K562 (cell line): ENCODE measurements at regions not wholly inside any gene's neighbourhood (a gene's known extent, or its start where the extent isn't known, plus 50 kb on each side); places are given as distances from the start of the nearest gene placed in this dataset.

Experiments
- ATAC-seq: fragments of 200-7000 bp; cut with Tn5 transposase; 3 replicates; pipeline ENCODE4 v1.9.1; 2020; ENCODE audit warnings: moderate library complexity
- BruUV-seq: library from RNA; stranded (reverse); fragments of 400-500 nt; replicated peaks from 2 replicates; lab custom pipeline; 2021; lab: Mats Ljungman, UMichigan
- CTCF ChIA-PET: fragments of 300-600 bp; formaldehyde crosslinking; extraction: SDS; loops from one replicate; lab custom pipeline; 2021; ENCODE audit warnings: low intra/inter-chr PET ratio; lab: Yijun Ruan, JAX
- POLR2A ChIA-PET: fragments of 300-600, 350-650 bp; sonication (Branson Sonifier 250); formaldehyde crosslinking; extraction: SDS; loops from one replicate; lab custom pipeline; 2021; ENCODE audit warnings: antibody characterized with exemption, inconsistent platforms; lab: Yijun Ruan, JAX
- DNase-seq, 4 experiments: peaks; one replicate each; pipeline versions ENCODE4 v3.0.0 to v3.0.0-alpha.2; 2011 to 2018; ENCODE audit warnings: low spot score in 3 of 4, mixed read lengths in 3 of 4; ENCODE audit errors: extremely low read depth in 1 of 4
- FAIRE-seq: peaks from 2 replicates; lab custom pipeline; 2011; peaks lifted over from hg19 to GRCh38; lab: Jason Lieb, UNC
- H2AFZ ChIP-seq: 2 replicates; pipeline ENCODE4 v1.6.0; 2011; ENCODE audit warnings: low read depth, low read length, control low read depth, inconsistent platforms
- H3K27ac ChIP-seq: fragments of 200-600 bp; 3 replicates; pipeline ENCODE4 v1.8.0; 2011; ENCODE audit warnings: low read depth, mild to moderate bottlenecking, control low read depth, inconsistent platforms, low read length, moderate library complexity, mixed read lengths; ENCODE audit errors: extremely low read depth
- H3K27me3 ChIP-seq, 2 experiments: fragments of 300-600 bp in 1 of 2; 2 replicates in 1 of 2; 3 replicates in 1 of 2; pipeline versions ENCODE4 v1.6.0 to v1.8.0; 2011; ENCODE audit warnings: inconsistent platforms in 2 of 2, low read length in 2 of 2, mild to moderate bottlenecking in 1 of 2, mixed read lengths in 1 of 2, moderate library complexity in 1 of 2; ENCODE audit not compliant: control insufficient read depth in 2 of 2, insufficient read depth in 2 of 2
- H3K36me3 ChIP-seq: fragments of 300-600 bp; 3 replicates; pipeline ENCODE4 v1.8.0; 2011; ENCODE audit warnings: mild to moderate bottlenecking, low read length, inconsistent platforms; ENCODE audit not compliant: control insufficient read depth, insufficient read depth
- H3K4me1 ChIP-seq, 2 experiments: fragments of 200-600 bp in 1 of 2; replicated peaks in 1 of 2; 2 replicates in 1 of 2; 3 replicates in 1 of 2; pipeline versions ENCODE4 v1.5.1 to v1.8.0; 2011; ENCODE audit warnings: inconsistent platforms in 2 of 2, low read length in 2 of 2, mild to moderate bottlenecking in 1 of 2, mixed read lengths in 1 of 2, moderate library complexity in 1 of 2; ENCODE audit not compliant: control insufficient read depth in 2 of 2, insufficient read depth in 2 of 2
- H3K4me2 ChIP-seq: 2 replicates; pipeline ENCODE4 v1.6.1; 2011; ENCODE audit warnings: low read length, control low read depth, inconsistent platforms, mixed read lengths; ENCODE audit not compliant: insufficient read depth
- H3K4me3 ChIP-seq: fragments of 200-600 bp; sonication (generic), shearing (Covaris generic); 2 replicates; pipeline ENCODE4 v1.5.1; 2016; ENCODE audit warnings: control low read depth, inconsistent platforms
- H3K79me2 ChIP-seq: fragments of 200-600 bp; 3 replicates; pipeline ENCODE4 v1.8.0; 2011; ENCODE audit warnings: low read length, inconsistent platforms; ENCODE audit not compliant: control insufficient read depth, insufficient read depth
- H3K9ac ChIP-seq, 2 experiments: 2 replicates each; pipeline versions ENCODE4 v1.6.0 to v1.6.1; 2011; ENCODE audit warnings: low read depth in 2 of 2, low read length in 2 of 2, control low read depth in 1 of 2, inconsistent platforms in 1 of 2, mild to moderate bottlenecking in 1 of 2, mixed read lengths in 1 of 2; ENCODE audit not compliant: insufficient read depth in 1 of 2
- H3K9me1 ChIP-seq: one replicate; pipeline ENCODE4 v1.6.0; 2011; ENCODE audit warnings: inconsistent platforms, mild to moderate bottlenecking, low read length, moderate library complexity; ENCODE audit not compliant: control insufficient read depth, insufficient read depth
- H3K9me3 ChIP-seq: replicated peaks from 2 replicates; pipeline ENCODE4 v1.5.1; 2011; ENCODE audit warnings: low read depth, low read length, inconsistent platforms; ENCODE audit not compliant: control insufficient read depth, insufficient read depth
- H4K20me1 ChIP-seq: replicated peaks from 2 replicates; pipeline ENCODE4 v1.6.1; 2011; ENCODE audit warnings: low read length, inconsistent platforms, mixed read lengths; ENCODE audit not compliant: control insufficient read depth, insufficient read depth
- BHLHE40 ChIP-seq: IDR thresholded peaks from 2 replicates; pipeline ENCODE4 v1.6.1; 2011; ENCODE audit warnings: low read length, improper control_type of control experiment
- CHD1 ChIP-seq: fragments of 200-600 bp; sonication (generic); IDR thresholded peaks from one replicate; pipeline ENCODE4 v1.6.1; 2012; ENCODE audit warnings: mild to moderate bottlenecking, moderate library complexity, low read length, inconsistent platforms
- CREB1 ChIP-seq, 2 experiments: sonication (generic) in 1 of 2; formaldehyde crosslinking in 1 of 2; IDR thresholded peaks; 2 replicates each; pipeline versions ENCODE4 v1.6.1 to v1.8.0; 2012 to 2022; ENCODE audit warnings: inconsistent platforms in 1 of 2, mild to moderate bottlenecking in 1 of 2, missing genetic modification reagents in 1 of 2, moderate library complexity in 1 of 2
- FOXA3 ChIP-seq, 2 experiments: fragments of 450-650 bp in 1 of 2; sonication (generic) in 1 of 2; formaldehyde crosslinking; IDR thresholded peaks in 1 of 2; conservative IDR thresholded peaks in 1 of 2; 2 replicates each; pipeline versions ENCODE4 v1.4.0 to v1.8.0; 2020 to 2022; ENCODE audit warnings: mild to moderate bottlenecking in 2 of 2, missing genetic modification reagents in 1 of 2
- FOXJ2 ChIP-seq: fragments of 200-800 bp; sonication (Bioruptor generic); IDR thresholded peaks from 2 replicates; pipeline ENCODE4 v1.6.1; 2016; ENCODE audit warnings: missing genetic modification characterization, missing compliant biosample characterization
- HNRNPL ChIP-seq: fragments of 200-400 bp; formaldehyde crosslinking; IDR thresholded peaks from 2 replicates; pipeline ENCODE4 v1.6.1; 2017; ENCODE audit warnings: low read depth, mild to moderate bottlenecking, low read length
- MLLT1 ChIP-seq, 2 experiments: fragments of 450-650 bp; IDR thresholded peaks; 2 replicates each; pipeline ENCODE4 v1.6.1; 2016
- RBM14 ChIP-seq: fragments of 200-400 bp; formaldehyde crosslinking; IDR thresholded peaks from 2 replicates; pipeline ENCODE4 v1.6.1; 2018; ENCODE audit warnings: low read depth, mild to moderate bottlenecking, low read length, moderate library complexity, borderline replicate concordance; ENCODE audit not compliant: insufficient read depth
- SMARCE1 ChIP-seq: fragments of 450-650 bp; IDR thresholded peaks from 2 replicates; pipeline ENCODE4 v1.7.1; 2016; ENCODE audit warnings: mild to moderate bottlenecking
- TSC22D4 ChIP-seq: fragments of 450-650 bp; IDR thresholded peaks from 2 replicates; pipeline ENCODE4 v1.6.1; 2016; ENCODE audit warnings: missing genetic modification characterization, missing biosample characterization, control low read depth
- ZBTB2 ChIP-seq: fragments of 450-650 bp; IDR thresholded peaks from 2 replicates; pipeline ENCODE4 v1.6.1; 2016; ENCODE audit warnings: antibody characterized with exemption
- ZNF311 ChIP-seq: fragments of 250-450 bp; sonication (Bioruptor Pico); IDR thresholded peaks from 2 replicates; pipeline ENCODE4 v1.4.0; 2020; ENCODE audit warnings: mild to moderate bottlenecking, moderate library complexity
- ZNF316 ChIP-seq: fragments of 450-650 bp; IDR thresholded peaks from 2 replicates; pipeline ENCODE4 v1.6.1; 2016
- WGBS: fragments of 100-300 bp; shearing (Covaris generic); methylation state at CpG from one replicate; pipeline ENCODE4 v1.1.6; 2016; ENCODE audit warnings: low coverage, mixed read lengths; ENCODE audit not compliant: insufficient coverage; ENCODE audit errors: missing lambda C conversion rate; 5-methylcytosine and 5-hydroxymethylcytosine counted together
- in situ Hi-C: fragments of 300-500 bp; cut with MboI; formaldehyde crosslinking; loops from 4 replicates; pipeline ENCODE4 v1.15.0; 2018; ENCODE audit warnings: inconsistent platforms, mixed read lengths
- intact Hi-C: fragments of 100-400 bp; cut with micrococcal nuclease; formaldehyde crosslinking; loops from 2 replicates; pipeline ENCODE4 v1.14.2; 2022
- TF ChIP-seq, protein P1 (sequence below): sonication (generic); formaldehyde crosslinking; IDR thresholded peaks from 2 replicates; pipeline ENCODE4 v1.8.0; 2023; ENCODE audit warnings: missing genetic modification reagents, mild to moderate bottlenecking, borderline replicate concordance

GRCh38 chr7:153920897-153921296, 131.3 kb upstream of the DPP6 start (continued):
- TF ChIP-seq, protein P1, sequence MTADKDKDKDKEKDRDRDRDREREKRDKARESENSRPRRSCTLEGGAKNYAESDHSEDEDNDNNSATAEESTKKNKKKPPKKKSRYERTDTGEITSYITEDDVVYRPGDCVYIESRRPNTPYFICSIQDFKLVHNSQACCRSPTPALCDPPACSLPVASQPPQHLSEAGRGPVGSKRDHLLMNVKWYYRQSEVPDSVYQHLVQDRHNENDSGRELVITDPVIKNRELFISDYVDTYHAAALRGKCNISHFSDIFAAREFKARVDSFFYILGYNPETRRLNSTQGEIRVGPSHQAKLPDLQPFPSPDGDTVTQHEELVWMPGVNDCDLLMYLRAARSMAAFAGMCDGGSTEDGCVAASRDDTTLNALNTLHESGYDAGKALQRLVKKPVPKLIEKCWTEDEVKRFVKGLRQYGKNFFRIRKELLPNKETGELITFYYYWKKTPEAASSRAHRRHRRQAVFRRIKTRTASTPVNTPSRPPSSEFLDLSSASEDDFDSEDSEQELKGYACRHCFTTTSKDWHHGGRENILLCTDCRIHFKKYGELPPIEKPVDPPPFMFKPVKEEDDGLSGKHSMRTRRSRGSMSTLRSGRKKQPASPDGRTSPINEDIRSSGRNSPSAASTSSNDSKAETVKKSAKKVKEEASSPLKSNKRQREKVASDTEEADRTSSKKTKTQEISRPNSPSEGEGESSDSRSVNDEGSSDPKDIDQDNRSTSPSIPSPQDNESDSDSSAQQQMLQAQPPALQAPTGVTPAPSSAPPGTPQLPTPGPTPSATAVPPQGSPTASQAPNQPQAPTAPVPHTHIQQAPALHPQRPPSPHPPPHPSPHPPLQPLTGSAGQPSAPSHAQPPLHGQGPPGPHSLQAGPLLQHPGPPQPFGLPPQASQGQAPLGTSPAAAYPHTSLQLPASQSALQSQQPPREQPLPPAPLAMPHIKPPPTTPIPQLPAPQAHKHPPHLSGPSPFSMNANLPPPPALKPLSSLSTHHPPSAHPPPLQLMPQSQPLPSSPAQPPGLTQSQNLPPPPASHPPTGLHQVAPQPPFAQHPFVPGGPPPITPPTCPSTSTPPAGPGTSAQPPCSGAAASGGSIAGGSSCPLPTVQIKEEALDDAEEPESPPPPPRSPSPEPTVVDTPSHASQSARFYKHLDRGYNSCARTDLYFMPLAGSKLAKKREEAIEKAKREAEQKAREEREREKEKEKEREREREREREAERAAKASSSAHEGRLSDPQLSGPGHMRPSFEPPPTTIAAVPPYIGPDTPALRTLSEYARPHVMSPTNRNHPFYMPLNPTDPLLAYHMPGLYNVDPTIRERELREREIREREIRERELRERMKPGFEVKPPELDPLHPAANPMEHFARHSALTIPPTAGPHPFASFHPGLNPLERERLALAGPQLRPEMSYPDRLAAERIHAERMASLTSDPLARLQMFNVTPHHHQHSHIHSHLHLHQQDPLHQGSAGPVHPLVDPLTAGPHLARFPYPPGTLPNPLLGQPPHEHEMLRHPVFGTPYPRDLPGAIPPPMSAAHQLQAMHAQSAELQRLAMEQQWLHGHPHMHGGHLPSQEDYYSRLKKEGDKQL (CRISPR knock-in tag): no peak
- no peak for TF ChIP-seq ZNF311

GRCh38 chr7:153921408-153921807, 130.8 kb upstream of the DPP6 start:
- H3K4me1 ChIP-seq: no peaks in the 10 kb centered on the region
- WGBS: 0% methylated on average over 3 of the region's 3 CpGs
- no peaks in the 10 kb centered on the region for H3K9me3 ChIP-seq
- BruUV-seq: no TSS peak
- no peaks in the 10 kb centered on the region for H3K36me3 ChIP-seq
- no peak overlapping the region for H3K27ac ChIP-seq
- no peak overlapping the region for H3K4me2 ChIP-seq
- no peaks in the 10 kb centered on the region for H3K9me1 ChIP-seq
- ATAC-seq (no peak), FAIRE-seq (no peak), DNase-seq (no peak)
- no peak overlapping the region for H3K9ac ChIP-seq
- intact Hi-C loops (no loop called here), in situ Hi-C loops (no loop called here)
- CTCF ChIA-PET: no interaction called here
- H3K79me2 ChIP-seq: no peaks in the 10 kb centered on the region
- no peaks in the 10 kb centered on the region for H4K20me1 ChIP-seq
- H3K4me3 ChIP-seq: no peak overlapping the region
- peaks cover 0 to 8% of the 10 kb centered on the region in 2 experiments; a peak in 1 of 5 replicates for H3K27me3 ChIP-seq
- no peak overlapping the region for H2AFZ ChIP-seq
- POLR2A ChIA-PET: interaction anchor here (0.6 kb wide), 1 partner anchor 775 kb away, joined by 3 read pairs; no protein-coding TSS in a partner anchor
- no peak for TF ChIP-seq FOXJ2 (tag)
- no peak for TF ChIP-seq ZNF316
- TF ChIP-seq TSC22D4 (tag): no peak
- no peak for TF ChIP-seq MLLT1 (IDR thresholded peaks at IDR 0.05)
- TF ChIP-seq CHD1: no peak
- no peak for TF ChIP-seq BHLHE40
- TF ChIP-seq HNRNPL: no peak
- TF ChIP-seq FOXA3 (CRISPR knock-in tag; conservative IDR thresholded peaks at IDR 0.05 in 1 of 2, IDR thresholded peaks at IDR 0.05 in 1 of 2): no peak
- no peak for TF ChIP-seq CREB1 (IDR thresholded peaks at IDR 0.05)
- no peak for TF ChIP-seq CREB1 (CRISPR knock-in tag; IDR thresholded peaks at IDR 0.05)
- no peak for TF ChIP-seq ZBTB2
- no peak for TF ChIP-seq SMARCE1
- no peak for TF ChIP-seq RBM14
